Liver (tissue), 8 donors: ENCODE measurements at regions not wholly inside any gene's neighbourhood (a gene's known extent, or its start where the extent isn't known, plus 50 kb on each side); places are given as distances from the start of the nearest gene placed in this dataset.

Source experiments
- DNase-seq: peaks from one replicate; pipeline ENCODE4 v3.0.0-alpha.2; 2017; ENCODE audit warnings: low spot score
- H3K27ac ChIP-seq, 2 donors: one replicate each; pipeline ENCODE4 v1.7.0; 2013; ENCODE audit warnings: inconsistent platforms in 2 of 2, low read length in 2 of 2, control low read depth in 1 of 2, low read depth in 1 of 2, mild to moderate bottlenecking in 1 of 2
- H3K27me3 ChIP-seq, 4 donors: one replicate each; pipeline versions ENCODE4 v1.6.1 to v1.7.0; 2013; ENCODE audit warnings: low read length in 3 of 4, inconsistent platforms in 1 of 4, mild to moderate bottlenecking in 1 of 4, moderate library complexity in 1 of 4; ENCODE audit not compliant: control insufficient read depth in 4 of 4, insufficient read depth in 4 of 4
- H3K36me3 ChIP-seq, 4 donors: one replicate each; pipeline versions ENCODE4 v1.6.1 to v1.7.0; 2013; ENCODE audit warnings: low read length in 3 of 4, mild to moderate bottlenecking in 3 of 4, low read depth in 1 of 4, moderate library complexity in 1 of 4; ENCODE audit not compliant: control insufficient read depth in 4 of 4, insufficient read depth in 3 of 4
- H3K4me1 ChIP-seq, 4 donors: one replicate each; pipeline versions ENCODE4 v1.6.1 to v1.7.0; 2013; ENCODE audit warnings: low read length in 3 of 4, mild to moderate bottlenecking in 3 of 4, moderate library complexity in 1 of 4; ENCODE audit not compliant: control insufficient read depth in 4 of 4, insufficient read depth in 4 of 4
- H3K4me3 ChIP-seq, 3 donors: one replicate each; pipeline versions ENCODE4 v1.6.1 to v1.7.0; 2013; ENCODE audit warnings: low read length in 3 of 3, control low read depth in 1 of 3, low read depth in 1 of 3, mild to moderate bottlenecking in 1 of 3
- H3K9ac ChIP-seq, 2 donors: one replicate each; pipeline ENCODE4 v1.7.0; 2013; ENCODE audit warnings: low read length in 2 of 2, mild to moderate bottlenecking in 2 of 2, moderate library complexity in 2 of 2, control low read depth in 1 of 2, low read depth in 1 of 2
- H3K9me3 ChIP-seq, 4 donors: one replicate each; pipeline versions ENCODE4 v1.6.1 to v1.7.0; 2013; ENCODE audit warnings: low read length in 3 of 4; ENCODE audit not compliant: control insufficient read depth in 4 of 4
- EGR1 ChIP-seq, 2 donors: IDR thresholded peaks; 2 replicates each; pipeline ENCODE4 v1.6.1; 2016 to 2018; ENCODE audit warnings: antibody characterized with exemption in 2 of 2, low read depth in 2 of 2
- FOXA1 ChIP-seq: IDR thresholded peaks from 2 replicates; pipeline ENCODE4 v1.6.1; 2016; ENCODE audit warnings: antibody characterized with exemption
- FOXA2 ChIP-seq: IDR thresholded peaks from 2 replicates; pipeline ENCODE4 v1.6.1; 2016; ENCODE audit warnings: antibody characterized with exemption
- GABPA ChIP-seq, 2 donors: IDR thresholded peaks in 1 of 2; conservative IDR thresholded peaks in 1 of 2; 2 replicates each; pipeline ENCODE4 v1.6.1; 2016; ENCODE audit warnings: antibody characterized with exemption in 2 of 2, mild to moderate bottlenecking in 1 of 2, moderate library complexity in 1 of 2
- HNF4A ChIP-seq, 2 donors: conservative IDR thresholded peaks; 2 replicates each; pipeline ENCODE4 v1.6.1; 2016; ENCODE audit warnings: antibody characterized with exemption in 2 of 2, mild to moderate bottlenecking in 2 of 2
- HNF4G ChIP-seq: IDR thresholded peaks from 2 replicates; pipeline ENCODE4 v1.6.1; 2016; ENCODE audit warnings: antibody characterized with exemption
- JUND ChIP-seq, 2 donors: IDR thresholded peaks; 2 replicates each; pipeline ENCODE4 v1.6.1; 2016; ENCODE audit warnings: antibody characterized with exemption in 2 of 2
- NR2F2 ChIP-seq: IDR thresholded peaks from 2 replicates; pipeline ENCODE4 v1.6.1; 2016; ENCODE audit warnings: antibody characterized with exemption
- RAD21 ChIP-seq, 2 donors: IDR thresholded peaks; 2 replicates each; pipeline ENCODE4 v1.6.1; 2016; ENCODE audit warnings: antibody characterized with exemption in 2 of 2, mild to moderate bottlenecking in 2 of 2
- RXRA ChIP-seq, 2 donors: IDR thresholded peaks; 2 replicates each; pipeline ENCODE4 v1.6.1; 2017 to 2018; ENCODE audit warnings: antibody characterized with exemption in 2 of 2, mild to moderate bottlenecking in 1 of 2
- SP1 ChIP-seq: IDR thresholded peaks from 2 replicates; pipeline ENCODE4 v1.6.1; 2018; ENCODE audit warnings: antibody characterized with exemption, mild to moderate bottlenecking
- TAF1 ChIP-seq: conservative IDR thresholded peaks from 2 replicates; pipeline ENCODE4 v1.6.1; 2016; ENCODE audit warnings: antibody characterized with exemption, mild to moderate bottlenecking
- YY1 ChIP-seq: IDR thresholded peaks from 2 replicates; pipeline ENCODE4 v1.6.1; 2016; ENCODE audit warnings: antibody characterized with exemption, mild to moderate bottlenecking
- WGBS: extraction: QIAGEN DNeasy Blood & Tissue Kit; methylation state at CpG from one replicate; pipeline ENCODE4 v1.1.7; 2013; 5-methylcytosine and 5-hydroxymethylcytosine counted together
- TF ChIP-seq, protein P1 (sequence below): IDR thresholded peaks from 2 replicates; pipeline ENCODE4 v1.6.1; 2016; ENCODE audit warnings: antibody characterized with exemption
- TF ChIP-seq, protein P2 (sequence below): fragments of 150-350 bp; IDR thresholded peaks from 2 replicates; pipeline ENCODE4 v1.5.1; 2017; ENCODE audit warnings: improper control_type of control experiment, low read depth, low read length; ENCODE audit not compliant: missing input control
- TF ChIP-seq, protein P3 (sequence below): IDR thresholded peaks from 2 replicates; pipeline ENCODE4 v1.6.1; 2016; ENCODE audit warnings: antibody characterized with exemption, mild to moderate bottlenecking
- TF ChIP-seq, protein P4 (sequence below): IDR thresholded peaks from 2 replicates; pipeline ENCODE4 v1.6.1; 2016; ENCODE audit warnings: antibody characterized with exemption
- TF ChIP-seq, protein P5 (sequence below): IDR thresholded peaks from 2 replicates; pipeline ENCODE4 v1.6.1; 2016; ENCODE audit warnings: antibody characterized with exemption
- donor health status: healthy.
- donor health status: healthy.
- donor health status: healthy.
- donor health status: healthy.
- donor health status: healthy.

DNA sequence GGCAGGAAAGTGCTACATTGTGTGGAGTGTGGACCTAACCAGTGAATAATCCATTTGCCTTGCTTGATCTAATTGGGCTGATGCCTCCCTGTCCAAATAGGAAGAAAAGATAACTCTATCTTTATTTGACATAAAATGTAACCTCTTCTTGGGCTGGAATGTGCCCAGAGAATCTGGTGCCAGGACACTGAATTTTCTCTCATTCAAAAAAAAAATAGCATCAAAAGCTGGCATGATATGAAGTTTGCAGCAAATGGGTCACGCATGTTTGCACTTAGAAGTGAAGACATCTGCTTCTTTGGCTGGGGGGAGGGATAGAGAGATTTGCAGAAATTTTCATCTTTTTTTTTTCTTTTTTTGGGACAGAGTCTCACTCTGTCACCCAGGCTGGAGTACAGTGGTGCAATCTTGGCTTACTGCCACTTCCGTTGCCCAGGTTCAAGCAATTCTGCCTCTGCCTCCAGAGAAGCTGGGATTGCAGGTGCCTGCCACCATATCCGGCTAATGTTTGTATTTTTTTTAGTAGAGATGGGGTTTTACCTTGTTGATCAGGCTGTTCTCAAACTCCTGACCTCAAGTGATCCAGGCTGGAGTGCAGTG, 478.2 kb upstream of the EEF2KMT start:
- no peak for DNase-seq
- WGBS: 74% methylated on average over 3 of the region's 3 CpGs
- TF ChIP-seq SP1: no peak
- no peak for TF ChIP-seq HNF4G
- no peak for TF ChIP-seq NR2F2
- TF ChIP-seq, protein P1, sequence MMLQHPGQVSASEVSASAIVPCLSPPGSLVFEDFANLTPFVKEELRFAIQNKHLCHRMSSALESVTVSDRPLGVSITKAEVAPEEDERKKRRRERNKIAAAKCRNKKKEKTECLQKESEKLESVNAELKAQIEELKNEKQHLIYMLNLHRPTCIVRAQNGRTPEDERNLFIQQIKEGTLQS: no peak
- TF ChIP-seq EGR1 (IDR thresholded peaks at IDR 0.05; ENCODE audit: low read depth in 2 of 2): no peak
- TF ChIP-seq JUND (IDR thresholded peaks at IDR 0.05): no peak
- no peak for TF ChIP-seq GABPA (IDR thresholded peaks at IDR 0.05 in 1 of 2, conservative IDR thresholded peaks at IDR 0.05 in 1 of 2)
- TF ChIP-seq, protein P2, sequence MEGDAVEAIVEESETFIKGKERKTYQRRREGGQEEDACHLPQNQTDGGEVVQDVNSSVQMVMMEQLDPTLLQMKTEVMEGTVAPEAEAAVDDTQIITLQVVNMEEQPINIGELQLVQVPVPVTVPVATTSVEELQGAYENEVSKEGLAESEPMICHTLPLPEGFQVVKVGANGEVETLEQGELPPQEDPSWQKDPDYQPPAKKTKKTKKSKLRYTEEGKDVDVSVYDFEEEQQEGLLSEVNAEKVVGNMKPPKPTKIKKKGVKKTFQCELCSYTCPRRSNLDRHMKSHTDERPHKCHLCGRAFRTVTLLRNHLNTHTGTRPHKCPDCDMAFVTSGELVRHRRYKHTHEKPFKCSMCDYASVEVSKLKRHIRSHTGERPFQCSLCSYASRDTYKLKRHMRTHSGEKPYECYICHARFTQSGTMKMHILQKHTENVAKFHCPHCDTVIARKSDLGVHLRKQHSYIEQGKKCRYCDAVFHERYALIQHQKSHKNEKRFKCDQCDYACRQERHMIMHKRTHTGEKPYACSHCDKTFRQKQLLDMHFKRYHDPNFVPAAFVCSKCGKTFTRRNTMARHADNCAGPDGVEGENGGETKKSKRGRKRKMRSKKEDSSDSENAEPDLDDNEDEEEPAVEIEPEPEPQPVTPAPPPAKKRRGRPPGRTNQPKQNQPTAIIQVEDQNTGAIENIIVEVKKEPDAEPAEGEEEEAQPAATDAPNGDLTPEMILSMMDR: no peak
- TF ChIP-seq FOXA1: no peak
- no peak for TF ChIP-seq RXRA (IDR thresholded peaks at IDR 0.05)
- TF ChIP-seq HNF4A (conservative IDR thresholded peaks at IDR 0.05): no peak
- TF ChIP-seq YY1: no peak
- TF ChIP-seq, protein P3, sequence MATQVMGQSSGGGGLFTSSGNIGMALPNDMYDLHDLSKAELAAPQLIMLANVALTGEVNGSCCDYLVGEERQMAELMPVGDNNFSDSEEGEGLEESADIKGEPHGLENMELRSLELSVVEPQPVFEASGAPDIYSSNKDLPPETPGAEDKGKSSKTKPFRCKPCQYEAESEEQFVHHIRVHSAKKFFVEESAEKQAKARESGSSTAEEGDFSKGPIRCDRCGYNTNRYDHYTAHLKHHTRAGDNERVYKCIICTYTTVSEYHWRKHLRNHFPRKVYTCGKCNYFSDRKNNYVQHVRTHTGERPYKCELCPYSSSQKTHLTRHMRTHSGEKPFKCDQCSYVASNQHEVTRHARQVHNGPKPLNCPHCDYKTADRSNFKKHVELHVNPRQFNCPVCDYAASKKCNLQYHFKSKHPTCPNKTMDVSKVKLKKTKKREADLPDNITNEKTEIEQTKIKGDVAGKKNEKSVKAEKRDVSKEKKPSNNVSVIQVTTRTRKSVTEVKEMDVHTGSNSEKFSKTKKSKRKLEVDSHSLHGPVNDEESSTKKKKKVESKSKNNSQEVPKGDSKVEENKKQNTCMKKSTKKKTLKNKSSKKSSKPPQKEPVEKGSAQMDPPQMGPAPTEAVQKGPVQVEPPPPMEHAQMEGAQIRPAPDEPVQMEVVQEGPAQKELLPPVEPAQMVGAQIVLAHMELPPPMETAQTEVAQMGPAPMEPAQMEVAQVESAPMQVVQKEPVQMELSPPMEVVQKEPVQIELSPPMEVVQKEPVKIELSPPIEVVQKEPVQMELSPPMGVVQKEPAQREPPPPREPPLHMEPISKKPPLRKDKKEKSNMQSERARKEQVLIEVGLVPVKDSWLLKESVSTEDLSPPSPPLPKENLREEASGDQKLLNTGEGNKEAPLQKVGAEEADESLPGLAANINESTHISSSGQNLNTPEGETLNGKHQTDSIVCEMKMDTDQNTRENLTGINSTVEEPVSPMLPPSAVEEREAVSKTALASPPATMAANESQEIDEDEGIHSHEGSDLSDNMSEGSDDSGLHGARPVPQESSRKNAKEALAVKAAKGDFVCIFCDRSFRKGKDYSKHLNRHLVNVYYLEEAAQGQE: no peak

DNA sequence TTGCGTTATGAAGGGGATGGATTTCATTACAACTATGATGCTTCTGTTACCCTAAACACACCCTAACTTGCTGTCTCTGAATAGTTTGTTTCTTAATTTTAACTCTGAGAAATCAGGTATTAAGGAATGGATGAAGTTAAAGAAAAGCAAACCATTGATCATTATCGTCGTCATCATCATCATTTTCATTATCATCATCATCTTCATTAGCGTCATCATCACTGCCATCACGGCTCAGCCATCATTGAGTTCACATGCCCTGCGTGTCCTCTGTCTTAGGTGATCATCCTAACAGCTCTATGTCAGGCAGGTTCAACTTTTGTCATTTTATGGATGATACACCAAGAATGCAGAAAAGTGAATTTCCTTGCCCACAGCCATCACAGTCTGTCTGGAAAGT, 477.5 kb upstream of the EEF2KMT start:
- DNase-seq: no peak
- Histone ChIP-seq H3K4me1 (no peaks in the 10 kb centered on the region), H3K27ac (no peak overlapping the region), H3K36me3 (no peaks in the 10 kb centered on the region), H3K4me3 (no peak overlapping the region), H3K9ac (no peak overlapping the region), H3K9me3 (no peaks in the 10 kb centered on the region), H3K27me3 (peaks cover 0 to 2% (median 0%) of the 10 kb centered on the region in 4 donors)
- WGBS: 85% methylated on average over 6 of the region's 6 CpGs
- no peak for TF ChIP-seq HNF4G
- TF ChIP-seq, protein P2: no peak
- no peak for TF ChIP-seq FOXA1
- TF ChIP-seq, protein P4, sequence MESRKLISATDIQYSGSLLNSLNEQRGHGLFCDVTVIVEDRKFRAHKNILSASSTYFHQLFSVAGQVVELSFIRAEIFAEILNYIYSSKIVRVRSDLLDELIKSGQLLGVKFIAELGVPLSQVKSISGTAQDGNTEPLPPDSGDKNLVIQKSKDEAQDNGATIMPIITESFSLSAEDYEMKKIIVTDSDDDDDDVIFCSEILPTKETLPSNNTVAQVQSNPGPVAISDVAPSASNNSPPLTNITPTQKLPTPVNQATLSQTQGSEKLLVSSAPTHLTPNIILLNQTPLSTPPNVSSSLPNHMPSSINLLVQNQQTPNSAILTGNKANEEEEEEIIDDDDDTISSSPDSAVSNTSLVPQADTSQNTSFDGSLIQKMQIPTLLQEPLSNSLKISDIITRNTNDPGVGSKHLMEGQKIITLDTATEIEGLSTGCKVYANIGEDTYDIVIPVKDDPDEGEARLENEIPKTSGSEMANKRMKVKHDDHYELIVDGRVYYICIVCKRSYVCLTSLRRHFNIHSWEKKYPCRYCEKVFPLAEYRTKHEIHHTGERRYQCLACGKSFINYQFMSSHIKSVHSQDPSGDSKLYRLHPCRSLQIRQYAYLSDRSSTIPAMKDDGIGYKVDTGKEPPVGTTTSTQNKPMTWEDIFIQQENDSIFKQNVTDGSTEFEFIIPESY: no peak
- no peak for TF ChIP-seq RXRA (IDR thresholded peaks at IDR 0.05)
- TF ChIP-seq EGR1 (IDR thresholded peaks at IDR 0.05; ENCODE audit: low read depth in 2 of 2): no peak
- TF ChIP-seq RAD21 (IDR thresholded peaks at IDR 0.05): no peak
- TF ChIP-seq GABPA (IDR thresholded peaks at IDR 0.05 in 1 of 2, conservative IDR thresholded peaks at IDR 0.05 in 1 of 2): no peak
- TF ChIP-seq JUND (IDR thresholded peaks at IDR 0.05): no peak
- no peak for TF ChIP-seq TAF1
- TF ChIP-seq, protein P5, sequence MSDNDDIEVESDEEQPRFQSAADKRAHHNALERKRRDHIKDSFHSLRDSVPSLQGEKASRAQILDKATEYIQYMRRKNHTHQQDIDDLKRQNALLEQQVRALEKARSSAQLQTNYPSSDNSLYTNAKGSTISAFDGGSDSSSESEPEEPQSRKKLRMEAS: no peak
- no peak for TF ChIP-seq SP1
- no peak for TF ChIP-seq FOXA2
- TF ChIP-seq, protein P1: no peak
- no peak for TF ChIP-seq NR2F2

More for the DNA sequence above, 478.2 kb upstream of the EEF2KMT start:
- no peak overlapping the region for H3K9ac ChIP-seq
- peaks cover 0 to 2% (median 0%) of the 10 kb centered on the region in 4 donors for H3K27me3 ChIP-seq
- H3K4me3 ChIP-seq: no peak overlapping the region
- H3K9me3 ChIP-seq: no peaks in the 10 kb centered on the region
- no peak overlapping the region for H3K27ac ChIP-seq
- no peaks in the 10 kb centered on the region for H3K4me1 ChIP-seq
- no peaks in the 10 kb centered on the region for H3K36me3 ChIP-seq
